HG02642 (cell line): ENCODE measurements at regions not wholly inside any gene's neighbourhood (a gene's known extent, or its start where the extent isn't known, plus 50 kb on each side); places are given as distances from the start of the nearest gene placed in this dataset.
"Not testable (repeated sequence)": the region's sequence is repeated elsewhere in the genome, so short reads cannot be mapped to it uniquely, and the experiment has no call there.

Experiments used
- ATAC-seq: cut with Tn5 transposase; IDR thresholded peaks from one replicate; pipeline ENCODE4 v1.9.1; 2021; ENCODE audit warnings: mild to moderate bottlenecking; ENCODE audit not compliant: unreplicated experiment, poor library complexity

GRCh38 chr6:120557554-120557953 lies 776.7 kb downstream of the TBC1D32 start:
- ATAC-seq: no peak

GRCh38 chr6:120556491-120556890 lies 777.8 kb downstream of the TBC1D32 start:
- ATAC-seq: no peak

- no peak for ATAC-seq
Observed at GRCh38 chr6:120553353-120553752, 780.9 kb downstream of the TBC1D32 start.

GRCh38 chr6:120545353-120545752 lies 788.9 kb downstream of the TBC1D32 start:
- ATAC-seq: no peak

GRCh38 chr6:120534954-120535353 lies 799.3 kb downstream of the TBC1D32 start:
- ATAC-seq: no peak

GRCh38 chr6:120526576-120526975 lies 807.7 kb downstream of the TBC1D32 start:
- no peak for ATAC-seq

GRCh38 chr6:120514544-120514943 lies 819.7 kb downstream of the TBC1D32 start:
- ATAC-seq: no peak

GRCh38 chr6:120511712-120512111 lies 822.6 kb downstream of the TBC1D32 start:
- ATAC-seq: no peak

- ATAC-seq: no peak
Observed at GRCh38 chr6:120498711-120499110, 835.6 kb downstream of the TBC1D32 start.

GRCh38 chr6:120496661-120497060 lies 837.6 kb downstream of the TBC1D32 start:
- ATAC-seq: no peak

GRCh38 chr6:120493505-120493904 lies 840.8 kb downstream of the TBC1D32 start:
- no peak for ATAC-seq

GRCh38 chr6:120489941-120490340 lies 844.3 kb downstream of the TBC1D32 start:
- no peak for ATAC-seq

- ATAC-seq: no peak
Observed at GRCh38 chr6:120484146-120484545, 850.1 kb downstream of the TBC1D32 start.

- ATAC-seq: no peak
Observed at GRCh38 chr6:120478650-120479049, 855.6 kb downstream of the TBC1D32 start.

- ATAC-seq: no peak
Observed at GRCh38 chr6:120473804-120474203, 860.5 kb downstream of the TBC1D32 start.

- no peak for ATAC-seq
Observed at GRCh38 chr6:120468486-120468885, 865.8 kb downstream of the TBC1D32 start.

GRCh38 chr6:120451508-120451907 lies 882.8 kb downstream of the TBC1D32 start:
- ATAC-seq: no peak

- no peak for ATAC-seq
Observed at GRCh38 chr6:120447605-120448004, 886.7 kb downstream of the TBC1D32 start.

- ATAC-seq: not testable (repeated sequence)
Observed at GRCh38 chr6:120432840-120433239, 901.4 kb downstream of the TBC1D32 start.

GRCh38 chr6:120431841-120432240 lies 902.4 kb downstream of the TBC1D32 start:
- no peak for ATAC-seq

GRCh38 chr6:120411394-120411793 lies 922.9 kb downstream of the TBC1D32 start:
- no peak for ATAC-seq

- no peak for ATAC-seq
Observed at GRCh38 chr6:120410586-120410985, 923.7 kb downstream of the TBC1D32 start.

GRCh38 chr6:120407696-120408095 lies 926.6 kb downstream of the TBC1D32 start:
- no peak for ATAC-seq
